Spinal cord (tissue), 9 donors: ENCODE measurements at regions not wholly inside any gene's neighbourhood (a gene's known extent, or its start where the extent isn't known, plus 50 kb on each side); places are given as distances from the start of the nearest gene placed in this dataset.
"Not testable (repeated sequence)": the region's sequence is repeated elsewhere in the genome, so short reads cannot be mapped to it uniquely, and the experiment has no call there.

Experiments
- DNase-seq, 6 donors: peaks; one replicate each; pipeline versions ENCODE4 v3.0.0 to v3.0.0-alpha.2; 2013 to 2015; ENCODE audit warnings: low spot score in 6 of 6, low read depth in 4 of 6
- H3K27ac ChIP-seq: one replicate; pipeline ENCODE4 v1.5.1; 2013; ENCODE audit warnings: low read depth, low read length, control low read depth
- H3K27me3 ChIP-seq: one replicate; pipeline ENCODE4 v1.6.1; 2013; ENCODE audit warnings: low read length; ENCODE audit not compliant: control insufficient read depth, insufficient read depth
- H3K36me3 ChIP-seq: one replicate; pipeline ENCODE4 v1.6.1; 2013; ENCODE audit warnings: low read length; ENCODE audit not compliant: control insufficient read depth, insufficient read depth
- H3K4me1 ChIP-seq: one replicate; pipeline ENCODE4 v1.6.1; 2013; ENCODE audit warnings: low read length; ENCODE audit not compliant: control insufficient read depth, insufficient read depth
- H3K4me3 ChIP-seq: one replicate; pipeline ENCODE4 v1.5.1; 2013; ENCODE audit warnings: low read depth, low read length, control low read depth
- H3K9me3 ChIP-seq: one replicate; pipeline ENCODE4 v1.6.1; 2013; ENCODE audit warnings: low read length; ENCODE audit not compliant: control insufficient read depth, insufficient read depth
- WGBS: methylation state at CpG from one replicate; pipeline ENCODE4 v1.1.5; 2013; ENCODE audit warnings: missing lambda C conversion rate; ENCODE audit not compliant: insufficient coverage; 5-methylcytosine and 5-hydroxymethylcytosine counted together
- donor health status: healthy.

- 80% methylated on average over 1 of the region's 3 CpGs for WGBS
- Histone ChIP-seq H3K27ac (no peak overlapping the region), H3K27me3 (no peaks in the 10 kb centered on the region), H3K4me1 (no peaks in the 10 kb centered on the region), H3K9me3 (no peaks in the 10 kb centered on the region), H3K36me3 (no peaks in the 10 kb centered on the region), H3K4me3 (no peak overlapping the region)
- no peak for DNase-seq
These were observed 242.3 kb downstream of the FSIP2 start for GRCh38 chr2:185980944-185981343.

- Histone ChIP-seq H3K4me3 (no peak overlapping the region), H3K27me3 (no peaks in the 10 kb centered on the region), H3K36me3 (no peaks in the 10 kb centered on the region), H3K4me1 (no peaks in the 10 kb centered on the region), H3K27ac (no peak overlapping the region), H3K9me3 (no peaks in the 10 kb centered on the region)
- no peak for DNase-seq
- WGBS, result no CpG with 5 or more reads among the region's 1 CpG
These were observed 246.1 kb downstream of the FSIP2 start for GRCh38 chr2:185984670-185985069.

- not testable (repeated sequence) for H3K27ac ChIP-seq, H3K4me3 ChIP-seq, H3K27me3 ChIP-seq, H3K36me3 ChIP-seq, H3K4me1 ChIP-seq, DNase-seq, H3K9me3 ChIP-seq
- 89% methylated on average over 2 of the region's 5 CpGs for WGBS
These were observed 250.3 kb downstream of the FSIP2 start for GRCh38 chr2:185988907-185989306.

GRCh38 chr2:185990861-185991525, 252.4 kb downstream of the FSIP2 start:
- no peaks in the 10 kb centered on the region for H3K36me3 ChIP-seq
- H3K27me3 ChIP-seq, result no peaks in the 10 kb centered on the region
- WGBS, result 94% methylated on average over 3 of the region's 6 CpGs
- H3K4me1 ChIP-seq, result no peaks in the 10 kb centered on the region
- no peak overlapping the region for H3K4me3 ChIP-seq
- no peak overlapping the region for H3K27ac ChIP-seq
- DNase-seq, result no peak
- H3K9me3 ChIP-seq, result no peaks in the 10 kb centered on the region

GRCh38 chr2:185998562-185999070, 260.0 kb downstream of the FSIP2 start:
- no peaks in the 10 kb centered on the region for H3K9me3 ChIP-seq
- WGBS, result no CpG with 5 or more reads among the region's 2 CpGs
- no peak for DNase-seq
- no peaks in the 10 kb centered on the region for H3K4me1 ChIP-seq
- no peaks in the 10 kb centered on the region for H3K27me3 ChIP-seq
- H3K4me3 ChIP-seq, result no peak overlapping the region
- no peak overlapping the region for H3K27ac ChIP-seq
- H3K36me3 ChIP-seq, result no peaks in the 10 kb centered on the region

- DNase-seq, result no peak
- Histone ChIP-seq H3K36me3 (no peaks in the 10 kb centered on the region), H3K4me1 (no peaks in the 10 kb centered on the region), H3K27me3 (no peaks in the 10 kb centered on the region), H3K9me3 (peaks cover 4% of the 10 kb centered on the region), H3K27ac (no peak overlapping the region), H3K4me3 (no peak overlapping the region)
- no CpG with 5 or more reads among the region's 2 CpGs for WGBS
These were observed 270.7 kb downstream of the FSIP2 start for GRCh38 chr2:186009341-186009740.

GRCh38 chr2:186017278-186017677, 278.7 kb downstream of the FSIP2 start:
- Histone ChIP-seq H3K4me3 (no peak overlapping the region), H3K36me3 (no peaks in the 10 kb centered on the region), H3K27me3 (no peaks in the 10 kb centered on the region), H3K27ac (no peak overlapping the region), H3K4me1 (no peaks in the 10 kb centered on the region), H3K9me3 (peaks cover 4% of the 10 kb centered on the region)
- no peak for DNase-seq
- 94% methylated on average over 2 of the region's 4 CpGs for WGBS

GRCh38 chr2:186024921-186025320, 286.3 kb downstream of the FSIP2 start:
- DNase-seq, result no peak
- Histone ChIP-seq H3K4me1 (no peaks in the 10 kb centered on the region), H3K36me3 (no peaks in the 10 kb centered on the region)

GRCh38 chr2:186027922-186028321, 289.3 kb downstream of the FSIP2 start:
- Histone ChIP-seq H3K4me1 (no peaks in the 10 kb centered on the region), H3K9me3 (no peaks in the 10 kb centered on the region), H3K36me3 (no peaks in the 10 kb centered on the region), H3K27me3 (no peaks in the 10 kb centered on the region), H3K4me3 (no peak overlapping the region), H3K27ac (no peak overlapping the region)
- DNase-seq, result no peak
- WGBS, result no CpG with 5 or more reads among the region's 2 CpGs

More at GRCh38 chr2:186024921-186025320, 286.3 kb downstream of the FSIP2 start:
- Histone ChIP-seq H3K9me3 (no peaks in the 10 kb centered on the region), H3K27ac (no peak overlapping the region), H3K27me3 (no peaks in the 10 kb centered on the region), H3K4me3 (no peak overlapping the region)

GRCh38 chr2:186031229-186031628, 292.6 kb downstream of the FSIP2 start:
- Histone ChIP-seq H3K9me3 (no peaks in the 10 kb centered on the region), H3K27me3 (no peaks in the 10 kb centered on the region), H3K4me3 (no peak overlapping the region), H3K4me1 (no peaks in the 10 kb centered on the region), H3K36me3 (no peaks in the 10 kb centered on the region), H3K27ac (no peak overlapping the region)
- DNase-seq, result no peak
- no CpG with 5 or more reads among the region's 1 CpG for WGBS
